Trophoblast cell (in vitro differentiated cells and primary cell): ENCODE measurements at regions not wholly inside any gene's neighbourhood (a gene's known extent, or its start where the extent isn't known, plus 50 kb on each side); places are given as distances from the start of the nearest gene placed in this dataset.

Experiments used
- DNase-seq, 2 donors: peaks; one replicate each; pipeline ENCODE4 v3.0.0-alpha.2; 2016
- H2AFZ ChIP-seq: 2 replicates; pipeline ENCODE4 v1.6.1; 2013; ENCODE audit warnings: low read length, moderate library complexity, mild to moderate bottlenecking; ENCODE audit not compliant: insufficient read depth, poor library complexity
- H2AK5ac ChIP-seq: 2 replicates; pipeline ENCODE4 v1.6.1; 2013; ENCODE audit warnings: mild to moderate bottlenecking, low read length
- H2BK120ac ChIP-seq: 2 replicates; pipeline ENCODE4 v1.6.1; 2013; ENCODE audit warnings: low read length, mild to moderate bottlenecking, moderate library complexity; ENCODE audit not compliant: insufficient read depth, poor library complexity
- H2BK12ac ChIP-seq: 2 replicates; pipeline ENCODE4 v1.6.1; 2013; ENCODE audit warnings: mild to moderate bottlenecking, low read length, moderate library complexity
- H2BK5ac ChIP-seq: 2 replicates; pipeline ENCODE4 v1.6.1; 2013; ENCODE audit warnings: low read length, low read depth, moderate library complexity, mild to moderate bottlenecking; ENCODE audit not compliant: poor library complexity
- H3K14ac ChIP-seq: 2 replicates; pipeline ENCODE4 v1.6.1; 2013; ENCODE audit warnings: mild to moderate bottlenecking, low read length
- H3K18ac ChIP-seq: 2 replicates; pipeline ENCODE4 v1.6.1; 2013; ENCODE audit warnings: mild to moderate bottlenecking, low read length
- H3K23ac ChIP-seq: 2 replicates; pipeline ENCODE4 v1.6.1; 2013; ENCODE audit warnings: low read length
- H3K27ac ChIP-seq: 2 replicates; pipeline ENCODE4 v1.5.1; 2013; ENCODE audit warnings: low read depth, mild to moderate bottlenecking, inconsistent platforms, low read length, moderate library complexity
- H3K27me3 ChIP-seq: 2 replicates; pipeline ENCODE4 v1.6.1; 2013; ENCODE audit warnings: inconsistent platforms, mild to moderate bottlenecking, low read length, moderate library complexity; ENCODE audit not compliant: insufficient read depth
- H3K36me3 ChIP-seq, 2 experiments: 1 replicate in 1 of 2; 2 replicates in 1 of 2; pipeline ENCODE4 v1.6.1; 2013; ENCODE audit warnings: low read length in 2 of 2, mild to moderate bottlenecking in 2 of 2, moderate library complexity in 1 of 2; ENCODE audit not compliant: insufficient read depth in 2 of 2, control insufficient read depth in 1 of 2
- H3K4ac ChIP-seq: 2 replicates; pipeline ENCODE4 v1.6.1; 2013; ENCODE audit warnings: low read depth, mild to moderate bottlenecking, low read length, moderate library complexity
- H3K4me1 ChIP-seq, 2 experiments: 1 replicate in 1 of 2; 2 replicates in 1 of 2; pipeline ENCODE4 v1.6.1; 2013; ENCODE audit warnings: low read length in 2 of 2, mild to moderate bottlenecking in 2 of 2, moderate library complexity in 1 of 2; ENCODE audit not compliant: insufficient read depth in 2 of 2, control insufficient read depth in 1 of 2
- H3K4me2 ChIP-seq: 2 replicates; pipeline ENCODE4 v1.6.1; 2013; ENCODE audit warnings: inconsistent platforms, mild to moderate bottlenecking, low read length, moderate library complexity
- H3K4me3 ChIP-seq: 2 replicates; pipeline ENCODE4 v1.5.1; 2013; ENCODE audit warnings: mild to moderate bottlenecking, low read depth, low read length, inconsistent platforms
- H3K79me1 ChIP-seq: one replicate; pipeline ENCODE4 v1.6.1; 2013; ENCODE audit warnings: low read length
- H3K79me2 ChIP-seq: 2 replicates; pipeline ENCODE4 v1.6.1; 2013; ENCODE audit warnings: low read length, mild to moderate bottlenecking; ENCODE audit not compliant: control insufficient read depth, insufficient read depth, poor library complexity
- H3K9ac ChIP-seq: 2 replicates; pipeline ENCODE4 v1.6.1; 2013; ENCODE audit warnings: mild to moderate bottlenecking, low read length
- H3K9me3 ChIP-seq: 2 replicates; pipeline ENCODE4 v1.6.1; 2013; ENCODE audit warnings: low read depth, mild to moderate bottlenecking, control low read depth, inconsistent platforms, low read length; ENCODE audit not compliant: insufficient read depth
- H4K12ac ChIP-seq: 2 replicates; pipeline ENCODE4 v1.6.1; 2013; ENCODE audit warnings: low read depth, mild to moderate bottlenecking, low read length, moderate library complexity
- H4K8ac ChIP-seq: 2 replicates; pipeline ENCODE4 v1.6.1; 2013; ENCODE audit warnings: low read depth, mild to moderate bottlenecking, low read length, moderate library complexity
- H4K91ac ChIP-seq: one replicate; pipeline ENCODE4 v1.6.1; 2013; ENCODE audit warnings: low read depth, mild to moderate bottlenecking, low read length, moderate library complexity
- WGBS: extraction: QIAGEN DNeasy Blood & Tissue Kit; methylation state at CpG from one replicate; pipeline ENCODE4 v1.1.7; 2013; ENCODE audit warnings: missing lambda C conversion rate; ENCODE audit not compliant: insufficient read length, insufficient coverage; ENCODE audit errors: extremely low coverage; 5-methylcytosine and 5-hydroxymethylcytosine counted together

DNA sequence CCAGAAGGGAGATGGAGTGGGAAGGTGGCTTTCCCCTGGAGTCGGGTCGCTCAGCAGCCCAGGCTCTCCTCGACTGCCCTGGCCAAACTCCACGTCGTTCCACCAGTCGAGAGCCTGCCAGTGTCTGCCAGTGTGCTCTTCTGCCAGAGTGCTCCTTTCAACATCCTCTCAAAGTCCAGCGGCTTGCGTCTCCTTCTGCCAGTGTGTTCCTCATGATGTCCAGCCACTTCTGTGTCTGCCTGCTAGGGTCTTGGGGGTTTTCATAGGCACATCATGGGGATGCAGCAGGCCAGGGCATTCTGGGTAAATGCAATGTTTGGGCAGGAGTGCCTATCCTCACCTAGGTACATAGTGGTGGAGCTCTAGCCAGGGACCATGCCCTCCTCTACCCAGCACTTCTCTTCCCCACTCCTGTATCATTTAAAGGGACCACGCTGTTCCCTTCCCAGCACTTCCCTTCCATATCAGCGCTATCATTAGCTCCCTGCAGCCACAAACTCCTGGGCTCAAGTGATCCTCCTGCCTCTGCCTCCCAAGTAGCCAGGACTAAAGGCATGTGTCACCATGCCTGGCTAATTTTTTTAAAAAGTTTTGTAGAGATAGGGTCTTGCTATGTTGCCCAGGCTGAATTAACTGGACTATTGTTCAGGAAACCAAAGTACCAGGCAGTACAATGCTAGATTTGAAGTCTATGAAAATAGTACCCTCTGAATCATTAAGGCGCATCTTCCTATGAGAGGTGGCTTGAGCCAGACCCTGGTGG, 62.9 kb upstream of the CLDN5 start:
- no peak overlapping the region for H3K27ac ChIP-seq
- DNase-seq = no peak
- H3K18ac ChIP-seq = no peak overlapping the region
- WGBS = no CpG with 5 or more reads among the region's 11 CpGs
- no peak overlapping the region for H3K4me2 ChIP-seq
- no peak overlapping the region for H3K14ac ChIP-seq
- no peak overlapping the region for H2BK12ac ChIP-seq
- no peaks in the 10 kb centered on the region for H3K79me2 ChIP-seq
- no peak overlapping the region for H4K91ac ChIP-seq
- H2AK5ac ChIP-seq = no peak overlapping the region
- H3K4ac ChIP-seq = no peak overlapping the region
- H3K4me1 ChIP-seq = no peaks in the 10 kb centered on the region
- no peak overlapping the region for H3K23ac ChIP-seq
- H2AFZ ChIP-seq = no peak overlapping the region
- no peak overlapping the region for H4K8ac ChIP-seq
- H3K9me3 ChIP-seq = peaks cover 1% of the 10 kb centered on the region
- H2BK5ac ChIP-seq = no peak overlapping the region
- no peaks in the 10 kb centered on the region for H3K27me3 ChIP-seq
- H4K12ac ChIP-seq = no peak overlapping the region
- no peak overlapping the region for H2BK120ac ChIP-seq
- H3K9ac ChIP-seq = no peak overlapping the region
- no peaks in the 10 kb centered on the region for H3K79me1 ChIP-seq
- no peaks in the 10 kb centered on the region for H3K36me3 ChIP-seq
- H3K4me3 ChIP-seq = no peak overlapping the region

DNA sequence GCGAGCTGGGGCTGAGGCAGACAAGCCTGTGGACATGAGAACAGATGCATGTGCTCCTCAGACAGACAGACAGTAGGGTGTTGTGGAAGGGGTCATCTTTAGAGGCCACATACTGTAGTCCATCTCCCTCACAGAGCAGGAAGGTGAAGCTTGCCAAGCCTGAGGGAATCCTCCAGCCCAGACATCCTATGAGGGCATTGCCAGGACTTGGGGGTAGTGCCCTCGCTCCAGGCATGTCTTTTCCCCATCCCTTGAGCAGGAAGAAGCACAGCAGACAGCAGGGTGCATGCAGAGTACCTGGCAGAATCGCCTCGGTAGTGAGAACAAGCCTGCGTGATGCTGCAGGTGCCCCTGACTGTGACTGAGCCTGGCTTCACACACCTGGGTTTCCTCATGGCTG, 66.5 kb upstream of the CLDN5 start:
- no peak overlapping the region for H2BK12ac ChIP-seq
- H3K4ac ChIP-seq = no peak overlapping the region
- H3K14ac ChIP-seq = no peak overlapping the region
- no peak overlapping the region for H3K18ac ChIP-seq
- H3K79me1 ChIP-seq = no peaks in the 10 kb centered on the region
- H3K4me3 ChIP-seq = no peak overlapping the region
- H3K27me3 ChIP-seq = no peaks in the 10 kb centered on the region
- H3K79me2 ChIP-seq = no peaks in the 10 kb centered on the region
- H3K9ac ChIP-seq = no peak overlapping the region
- DNase-seq = no peak
- H2AK5ac ChIP-seq = no peak overlapping the region
- H2BK5ac ChIP-seq = no peak overlapping the region
- no peak overlapping the region for H4K12ac ChIP-seq
- no peak overlapping the region for H3K4me2 ChIP-seq
- H4K8ac ChIP-seq = no peak overlapping the region
- no peak overlapping the region for H3K23ac ChIP-seq
- H3K27ac ChIP-seq = no peak overlapping the region
- peaks cover 1% of the 10 kb centered on the region for H3K9me3 ChIP-seq
- H3K4me1 ChIP-seq = no peaks in the 10 kb centered on the region
- WGBS = no CpG with 5 or more reads among the region's 5 CpGs
- no peak overlapping the region for H2AFZ ChIP-seq
- no peaks in the 10 kb centered on the region for H3K36me3 ChIP-seq
- no peak overlapping the region for H2BK120ac ChIP-seq
- no peak overlapping the region for H4K91ac ChIP-seq

DNA sequence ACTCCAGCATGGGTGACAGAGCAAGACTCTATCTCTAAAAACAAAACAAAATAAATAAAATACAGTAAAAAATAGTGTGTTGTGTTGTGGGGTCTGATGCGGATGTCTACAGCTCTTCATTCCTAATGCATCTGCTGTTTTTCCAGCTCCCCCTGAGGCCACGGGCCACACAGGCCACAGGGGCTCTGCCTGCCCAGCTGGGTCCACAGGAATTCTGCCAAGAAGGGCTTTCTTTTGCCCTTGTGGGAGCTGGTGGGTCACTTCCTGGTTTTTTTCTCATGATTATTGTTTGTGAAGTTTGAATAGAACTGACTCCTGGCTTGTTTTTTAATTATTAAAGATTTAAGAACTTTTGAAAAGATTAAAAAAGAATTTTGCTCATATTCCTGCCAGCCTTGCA, 67.4 kb upstream of the CLDN5 start:
- no peak for DNase-seq
- WGBS = no CpG with 5 or more reads among the region's 2 CpGs

DNA sequence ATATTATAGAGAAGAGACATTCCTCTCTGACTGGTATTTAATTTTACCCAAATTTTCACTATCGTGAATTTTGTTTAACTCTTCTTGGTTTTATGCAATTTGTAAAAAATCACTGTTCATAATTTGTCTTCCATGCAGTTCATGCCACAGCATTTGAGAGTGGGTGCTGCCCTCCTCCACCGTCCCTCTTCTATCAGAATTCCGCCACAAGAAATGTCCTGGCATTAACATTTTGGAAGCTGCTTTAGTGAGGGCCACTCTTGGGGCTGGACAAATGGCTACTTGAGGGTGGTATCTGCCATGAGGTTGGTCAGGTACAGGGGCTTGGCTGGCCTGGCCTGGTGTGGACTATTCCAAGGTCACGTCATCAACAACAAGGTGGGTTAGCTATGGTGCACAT, 68.3 kb upstream of the CLDN5 start:
- WGBS = no CpG with 5 or more reads among the region's 4 CpGs
- H4K12ac ChIP-seq = no peak overlapping the region
- H3K9ac ChIP-seq = no peak overlapping the region
- H3K4me1 ChIP-seq = no peaks in the 10 kb centered on the region
- H2BK5ac ChIP-seq = no peak overlapping the region
- no peaks in the 10 kb centered on the region for H3K79me2 ChIP-seq
- no peaks in the 10 kb centered on the region for H3K36me3 ChIP-seq
- H2AK5ac ChIP-seq = no peak overlapping the region
- no peak overlapping the region for H3K23ac ChIP-seq
- no peak overlapping the region for H3K4me3 ChIP-seq
- no peak overlapping the region for H2BK12ac ChIP-seq
- H3K4me2 ChIP-seq = no peak overlapping the region
- H3K14ac ChIP-seq = no peak overlapping the region
- no peaks in the 10 kb centered on the region for H3K9me3 ChIP-seq
- H3K27ac ChIP-seq = no peak overlapping the region
- H4K8ac ChIP-seq = no peak overlapping the region
- no peaks in the 10 kb centered on the region for H3K79me1 ChIP-seq
- no peak overlapping the region for H2BK120ac ChIP-seq
- no peaks in the 10 kb centered on the region for H3K27me3 ChIP-seq
- H3K18ac ChIP-seq = no peak overlapping the region
- no peak for DNase-seq
- H2AFZ ChIP-seq = no peak overlapping the region
- no peak overlapping the region for H3K4ac ChIP-seq
- no peak overlapping the region for H4K91ac ChIP-seq

More for the DNA sequence above, 67.4 kb upstream of the CLDN5 start:
- no peak overlapping the region for H4K8ac ChIP-seq
- no peak overlapping the region for H2BK12ac ChIP-seq
- peaks cover 1% of the 10 kb centered on the region for H3K9me3 ChIP-seq
- no peak overlapping the region for H3K14ac ChIP-seq
- H3K79me2 ChIP-seq = no peaks in the 10 kb centered on the region
- H3K4me3 ChIP-seq = no peak overlapping the region
- H3K23ac ChIP-seq = no peak overlapping the region
- no peak overlapping the region for H4K12ac ChIP-seq
- H3K27me3 ChIP-seq = no peaks in the 10 kb centered on the region
- no peak overlapping the region for H2AFZ ChIP-seq
- H3K4me1 ChIP-seq = no peaks in the 10 kb centered on the region
- H3K4me2 ChIP-seq = no peak overlapping the region
- H2BK5ac ChIP-seq = no peak overlapping the region
- no peak overlapping the region for H3K18ac ChIP-seq
- H3K9ac ChIP-seq = no peak overlapping the region
- no peak overlapping the region for H4K91ac ChIP-seq
- H3K36me3 ChIP-seq = no peaks in the 10 kb centered on the region
- no peak overlapping the region for H3K27ac ChIP-seq
- H3K4ac ChIP-seq = no peak overlapping the region
- H2BK120ac ChIP-seq = no peak overlapping the region
- H2AK5ac ChIP-seq = no peak overlapping the region
- no peaks in the 10 kb centered on the region for H3K79me1 ChIP-seq
